GM19452 (cell line): ENCODE measurements at regions not wholly inside any gene's neighbourhood (a gene's known extent, or its start where the extent isn't known, plus 50 kb on each side); places are given as distances from the start of the nearest gene placed in this dataset.

Source experiments
- ATAC-seq: cut with Tn5 transposase; IDR thresholded peaks from one replicate; pipeline ENCODE4 v1.9.1; 2021; ENCODE audit not compliant: unreplicated experiment

DNA sequence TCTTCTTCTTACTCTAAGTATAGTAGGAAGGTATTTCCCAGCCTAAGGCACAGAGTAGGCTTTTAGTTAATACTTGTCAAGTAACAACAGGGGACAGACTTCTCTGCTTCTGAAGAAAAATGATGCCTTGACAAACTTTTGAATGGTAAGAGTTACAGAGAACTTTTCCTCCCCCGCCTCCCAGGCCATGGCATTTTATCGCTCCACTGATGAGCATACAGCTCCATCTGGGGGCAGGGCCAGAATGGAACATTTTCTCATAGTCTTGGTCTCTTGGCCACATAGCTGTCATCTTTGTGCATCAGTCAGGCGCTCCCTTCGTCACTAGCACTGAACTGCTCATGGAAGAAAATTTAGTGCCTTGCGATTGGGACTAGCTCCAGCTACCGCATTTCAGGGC lies 1066.8 kb upstream of the CITED2 start:
- ATAC-seq, result no peak

DNA sequence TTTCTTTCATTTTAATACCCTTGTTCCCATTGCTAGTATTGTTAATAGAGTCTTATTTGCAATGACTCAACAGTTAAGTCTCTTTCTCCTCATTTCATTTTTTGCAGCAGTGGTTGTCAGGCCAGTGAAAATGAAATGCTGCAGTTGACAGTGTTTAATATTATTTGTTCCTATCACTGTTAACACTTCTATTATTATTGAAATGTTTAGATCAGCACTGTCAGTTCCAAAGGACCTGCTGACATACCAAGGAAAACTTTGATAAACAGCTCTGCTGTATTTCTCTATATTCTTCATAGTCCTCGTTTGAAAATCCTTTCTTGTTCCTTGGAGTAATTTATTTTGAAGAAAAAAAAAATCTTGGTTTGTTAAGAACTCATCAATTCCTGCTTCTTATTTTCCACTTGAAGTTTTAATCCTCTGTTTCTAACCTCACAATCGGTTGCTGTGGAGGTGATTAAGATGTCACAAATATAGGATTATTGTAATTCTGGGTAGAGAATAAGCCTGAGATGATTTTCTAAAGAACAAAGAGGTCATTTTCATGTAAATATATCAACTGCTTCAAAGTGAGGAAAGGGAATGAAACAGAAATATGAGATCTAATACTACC lies 1065.9 kb upstream of the CITED2 start:
- ATAC-seq, result no peak

GRCh38 chr6:140438346-140438735 lies 1063.9 kb upstream of the CITED2 start:
- ATAC-seq, result no peak

- ATAC-seq, result no peak
Measured at GRCh38 chr6:140437619-140438345, 1063.3 kb upstream of the CITED2 start.

GRCh38 chr6:140436023-140436811 lies 1061.8 kb upstream of the CITED2 start:
- ATAC-seq, result no peak

GRCh38 chr6:140434761-140435160 lies 1060.3 kb upstream of the CITED2 start:
- ATAC-seq, result no peak

DNA sequence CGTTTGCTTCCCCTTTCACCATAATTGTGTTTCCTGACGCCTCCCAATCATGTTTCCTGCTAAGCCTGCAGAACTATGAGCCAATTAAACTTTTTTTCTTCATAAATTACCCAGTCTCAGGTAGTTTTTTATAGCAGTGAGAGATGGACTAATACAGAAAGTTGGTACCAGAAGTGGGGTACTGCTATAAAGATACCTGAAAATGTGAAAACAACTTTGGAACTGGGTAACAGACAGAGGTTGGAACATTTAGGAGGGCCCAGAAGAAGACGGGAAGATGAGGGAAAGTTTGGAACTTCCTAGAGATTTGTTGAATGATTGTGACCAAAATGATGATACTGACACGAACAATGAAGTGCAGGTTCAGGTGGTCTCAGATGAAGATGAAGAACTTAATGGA lies 1058.6 kb upstream of the CITED2 start:
- ATAC-seq, result no peak

GRCh38 chr6:140427842-140428241 lies 1053.4 kb upstream of the CITED2 start:
- ATAC-seq, result no peak

DNA sequence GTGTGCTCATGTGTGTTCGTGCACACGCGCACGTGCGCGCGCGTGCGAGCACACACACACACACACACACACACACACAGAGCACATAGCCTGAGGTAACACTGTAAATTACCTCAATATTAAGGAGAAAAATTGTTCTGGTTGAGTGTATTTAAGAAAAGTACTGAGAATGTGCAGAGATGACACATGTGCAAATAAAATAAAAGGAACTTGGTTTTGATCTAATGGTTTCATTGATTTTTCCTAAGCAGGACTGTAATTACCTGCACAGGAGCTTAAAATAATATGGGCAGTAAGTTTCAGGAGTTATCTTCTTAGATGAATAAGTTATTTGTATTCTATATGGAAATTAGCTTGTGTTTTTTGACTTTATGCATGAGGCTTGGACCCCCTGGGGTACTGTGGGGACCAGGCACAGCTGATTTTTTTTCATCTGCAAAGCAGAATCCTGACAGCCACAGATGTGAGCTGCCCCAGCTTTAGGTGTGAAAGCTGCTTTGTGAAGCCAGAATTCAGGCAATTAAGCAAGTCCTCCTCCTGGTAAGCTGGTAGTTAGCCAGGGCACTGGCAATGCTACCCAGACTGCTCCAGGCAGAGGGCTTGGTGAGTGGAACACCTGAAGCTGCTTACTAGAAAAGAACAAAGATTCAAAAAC lies 1040.6 kb upstream of the CITED2 start:
- ATAC-seq, result no peak

DNA sequence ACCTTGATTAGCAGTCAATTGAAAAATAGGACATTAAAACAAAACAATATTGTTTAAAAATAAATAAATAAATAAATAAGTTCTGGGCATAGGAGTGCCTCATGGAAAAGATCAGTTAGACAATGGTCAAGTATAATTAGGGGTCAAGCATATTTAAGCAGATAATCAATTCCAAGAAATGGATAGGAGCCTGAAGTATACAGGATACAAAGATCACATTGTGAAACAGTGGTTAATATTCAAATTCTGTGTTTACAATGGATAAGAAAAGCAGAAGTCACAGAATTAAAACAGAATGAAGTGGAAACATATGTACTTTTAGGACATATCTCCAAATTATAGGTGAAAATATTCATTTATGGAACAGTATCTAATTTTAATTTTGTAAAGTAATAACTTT lies 1028.6 kb upstream of the CITED2 start:
- no peak for ATAC-seq

DNA sequence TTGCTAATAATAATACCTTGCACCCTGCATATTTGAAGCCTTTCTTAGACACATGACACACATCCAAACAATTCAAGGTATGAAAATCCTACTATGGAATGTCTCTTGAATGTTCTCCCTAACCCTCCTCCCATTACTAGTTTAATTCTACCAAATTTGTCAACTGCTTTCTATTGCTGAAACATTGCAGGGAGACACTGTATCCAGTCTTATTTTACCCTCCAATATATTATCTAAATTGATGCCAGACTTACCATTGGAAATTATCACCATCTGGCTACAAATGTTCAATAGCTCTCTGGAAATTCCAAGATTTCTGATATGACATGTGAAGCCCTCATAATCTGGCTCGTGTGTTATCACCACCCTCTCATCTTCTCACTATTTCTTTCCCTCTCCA lies 1027.3 kb upstream of the CITED2 start:
- no peak for ATAC-seq

GRCh38 chr6:140398076-140398475 lies 1023.6 kb upstream of the CITED2 start:
- no peak for ATAC-seq

DNA sequence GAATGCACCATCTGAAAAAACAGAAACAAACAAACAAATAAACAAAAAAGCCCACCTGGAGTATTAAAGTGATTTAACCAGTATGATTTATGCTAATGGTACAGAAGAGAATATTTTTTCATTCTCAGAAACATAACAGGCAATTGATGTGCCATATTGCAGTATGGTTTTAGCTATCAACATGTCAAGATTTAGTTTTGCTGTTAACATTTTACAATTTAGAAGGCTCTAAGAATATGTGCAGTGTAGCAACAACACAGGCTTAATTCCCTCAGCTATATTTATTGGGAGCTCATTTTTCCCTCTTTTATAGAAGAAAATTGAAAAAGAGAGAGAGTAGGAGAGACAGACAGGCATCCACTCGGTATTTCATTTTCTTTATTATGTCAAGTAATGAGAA lies 1022.7 kb upstream of the CITED2 start:
- ATAC-seq, result no peak

DNA sequence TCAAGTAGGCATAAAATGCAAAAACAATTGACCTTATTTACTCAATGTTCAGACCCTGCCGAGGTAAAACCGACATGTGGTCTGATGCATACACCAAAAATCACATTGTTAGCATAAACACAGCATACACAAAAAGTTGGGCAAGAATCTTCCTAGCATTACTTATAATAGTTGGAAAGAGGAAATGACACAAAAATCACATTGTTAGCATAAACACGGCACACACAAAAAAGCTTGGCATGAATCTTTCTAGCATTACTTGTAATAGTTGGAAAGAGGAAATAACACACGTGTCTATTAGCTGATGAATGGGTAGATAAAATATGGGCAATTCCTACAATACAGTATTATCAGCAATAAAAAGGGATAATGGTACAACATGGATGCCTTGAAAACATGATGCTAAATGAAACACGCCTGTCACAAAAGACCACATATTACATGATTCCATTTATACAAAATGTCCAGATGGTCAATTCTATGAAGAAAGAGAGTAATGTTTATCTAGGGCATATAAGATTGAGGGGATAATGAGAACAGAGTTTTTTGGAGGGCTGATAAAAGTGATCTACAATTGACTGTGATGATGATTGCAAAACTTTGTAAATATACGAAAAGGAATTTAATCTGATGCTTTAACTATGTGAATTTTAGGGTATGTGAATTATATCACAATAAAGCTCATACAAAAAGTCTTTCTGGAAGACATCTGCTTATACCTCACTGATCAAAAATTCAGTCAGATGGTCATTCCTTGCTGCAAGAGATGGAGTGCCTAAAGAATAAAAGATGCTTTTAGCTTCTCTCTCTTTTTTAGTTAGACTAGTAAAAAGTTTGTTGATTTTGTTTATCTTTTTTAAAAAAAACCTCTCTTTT lies 1019.5 kb upstream of the CITED2 start:
- no peak for ATAC-seq

GRCh38 chr6:140388815-140389214 lies 1014.4 kb upstream of the CITED2 start:
- ATAC-seq, result no peak

DNA sequence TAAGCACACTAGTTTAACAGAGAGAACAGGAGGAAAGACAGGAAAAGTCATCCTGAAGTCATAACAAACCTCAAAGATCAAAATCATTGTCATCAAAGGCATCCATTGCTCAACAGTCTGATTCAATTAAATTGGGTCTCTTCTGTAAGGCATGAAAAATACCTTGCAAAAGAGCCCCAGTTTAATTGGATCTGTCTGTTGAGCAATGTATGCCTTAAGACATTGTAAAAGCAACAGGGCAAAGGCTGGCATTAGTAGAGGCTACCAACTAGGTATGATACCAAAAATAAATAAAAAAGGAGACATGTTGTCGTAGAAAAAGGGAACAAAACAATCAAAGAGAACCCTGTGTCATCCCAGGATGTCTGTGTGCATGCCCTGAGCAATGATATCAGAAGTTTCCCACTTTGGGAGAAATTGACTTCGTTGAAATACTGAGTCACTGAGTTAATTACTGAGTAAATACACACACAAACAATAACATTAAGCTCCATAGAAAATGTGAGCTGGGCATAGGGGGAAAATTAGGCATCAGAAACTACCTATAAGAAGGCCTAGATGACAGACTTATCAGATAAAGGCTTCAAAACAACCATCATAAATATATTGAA lies 1013.8 kb upstream of the CITED2 start:
- no peak for ATAC-seq

DNA sequence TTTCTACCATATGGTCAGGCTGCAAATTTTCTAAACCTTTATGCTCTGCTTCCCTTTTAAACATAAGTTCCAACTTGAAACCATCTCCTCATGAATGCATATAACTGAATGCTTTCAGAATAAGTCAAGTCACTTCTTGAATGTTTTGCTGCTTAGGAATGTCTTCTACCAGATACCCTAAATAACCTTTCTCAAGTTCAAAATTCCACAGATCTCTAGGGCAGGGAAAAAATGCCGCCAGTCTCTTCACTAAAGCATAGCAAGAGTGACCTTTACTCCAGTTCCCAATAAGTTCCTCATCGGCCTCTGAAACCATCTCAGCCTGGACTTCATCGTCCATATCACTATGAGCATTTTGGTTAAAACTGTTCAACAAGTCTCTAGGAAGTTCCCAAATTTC lies 1011.2 kb upstream of the CITED2 start:
- ATAC-seq, result no peak

DNA sequence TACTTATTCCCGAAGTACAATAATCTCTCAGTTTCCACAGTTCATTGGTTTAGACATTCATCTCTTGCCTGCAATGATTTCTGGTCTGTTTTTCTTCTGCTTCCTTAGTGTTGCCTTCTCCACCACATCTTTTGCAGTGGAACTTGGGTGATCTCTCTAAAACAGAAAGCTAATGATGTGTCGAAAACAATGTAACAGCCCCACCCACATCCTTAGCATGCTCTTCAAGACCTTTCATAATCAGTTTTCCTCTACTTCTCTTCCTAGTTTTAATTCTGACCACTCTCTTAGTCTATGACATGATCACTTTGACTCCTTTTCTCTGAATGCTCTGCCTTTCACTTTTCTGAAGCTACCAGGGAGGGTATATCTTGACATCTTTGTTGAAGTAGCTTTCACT lies 1007.9 kb upstream of the CITED2 start:
- ATAC-seq, result no peak

- no peak for ATAC-seq
Measured at GRCh38 chr6:140380427-140381218, 1006.2 kb upstream of the CITED2 start.
